ENCODE measurements at regions not wholly inside any gene's neighbourhood (a gene's known extent, or its start where the extent isn't known, plus 50 kb on each side); places are given as distances from the start of the nearest gene placed in this dataset.
"Not testable (repeated sequence)": the region's sequence is repeated elsewhere in the genome, so short reads cannot be mapped to it uniquely, and the experiment has no call there.

DNA sequence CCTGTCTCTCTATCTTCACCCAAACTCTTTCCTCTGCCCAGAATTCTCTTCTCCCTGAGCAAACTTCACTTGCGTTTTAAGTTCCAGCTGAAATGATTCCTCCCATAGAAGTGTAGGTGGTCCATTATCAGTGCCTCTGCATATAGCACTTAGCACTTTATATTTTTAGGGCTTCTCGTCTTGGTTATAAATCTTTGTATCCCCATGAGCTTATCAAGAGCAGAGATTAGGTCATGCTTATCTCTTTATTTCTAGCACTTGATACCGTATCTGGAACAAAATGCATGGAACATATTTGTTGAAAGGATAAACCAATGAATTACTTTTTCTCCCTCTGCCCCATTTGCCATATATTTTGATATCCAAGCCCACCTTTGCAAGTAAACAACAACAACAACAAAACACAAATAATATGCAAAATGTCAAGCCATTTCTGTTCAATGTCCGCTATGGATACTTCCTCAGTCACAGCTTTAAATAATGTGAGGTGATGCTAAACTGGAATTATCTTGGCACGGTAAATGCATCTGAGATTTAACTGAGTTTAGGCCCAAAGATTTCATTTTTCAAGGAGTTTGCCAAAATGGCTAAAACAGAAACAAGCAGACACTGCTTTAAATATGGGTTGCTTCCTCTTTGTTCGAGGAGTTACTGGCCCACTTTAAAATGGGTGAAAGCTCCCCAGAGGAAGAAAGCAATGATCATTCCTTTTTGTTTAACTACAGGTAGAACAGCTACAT lies 106.2 kb upstream of the STMND1 start:
- no peak overlapping the region for H3K27ac ChIP-seq
- ATAC-seq: no peak
- TF ChIP-seq, protein P1, sequence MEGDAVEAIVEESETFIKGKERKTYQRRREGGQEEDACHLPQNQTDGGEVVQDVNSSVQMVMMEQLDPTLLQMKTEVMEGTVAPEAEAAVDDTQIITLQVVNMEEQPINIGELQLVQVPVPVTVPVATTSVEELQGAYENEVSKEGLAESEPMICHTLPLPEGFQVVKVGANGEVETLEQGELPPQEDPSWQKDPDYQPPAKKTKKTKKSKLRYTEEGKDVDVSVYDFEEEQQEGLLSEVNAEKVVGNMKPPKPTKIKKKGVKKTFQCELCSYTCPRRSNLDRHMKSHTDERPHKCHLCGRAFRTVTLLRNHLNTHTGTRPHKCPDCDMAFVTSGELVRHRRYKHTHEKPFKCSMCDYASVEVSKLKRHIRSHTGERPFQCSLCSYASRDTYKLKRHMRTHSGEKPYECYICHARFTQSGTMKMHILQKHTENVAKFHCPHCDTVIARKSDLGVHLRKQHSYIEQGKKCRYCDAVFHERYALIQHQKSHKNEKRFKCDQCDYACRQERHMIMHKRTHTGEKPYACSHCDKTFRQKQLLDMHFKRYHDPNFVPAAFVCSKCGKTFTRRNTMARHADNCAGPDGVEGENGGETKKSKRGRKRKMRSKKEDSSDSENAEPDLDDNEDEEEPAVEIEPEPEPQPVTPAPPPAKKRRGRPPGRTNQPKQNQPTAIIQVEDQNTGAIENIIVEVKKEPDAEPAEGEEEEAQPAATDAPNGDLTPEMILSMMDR (IDR thresholded peaks at IDR 0.05): no peak
- DNase-seq: no peak
- H3K36me3 ChIP-seq: no peaks in the 10 kb centered on the region
- no peak overlapping the region for H3K4me3 ChIP-seq
- H3K27me3 ChIP-seq: no peaks in the 10 kb centered on the region
- intact Hi-C loops (cut with DNase I): no loop called here
- no peaks in the 10 kb centered on the region for H3K9me3 ChIP-seq
- no peaks in the 10 kb centered on the region for H3K4me1 ChIP-seq

DNA sequence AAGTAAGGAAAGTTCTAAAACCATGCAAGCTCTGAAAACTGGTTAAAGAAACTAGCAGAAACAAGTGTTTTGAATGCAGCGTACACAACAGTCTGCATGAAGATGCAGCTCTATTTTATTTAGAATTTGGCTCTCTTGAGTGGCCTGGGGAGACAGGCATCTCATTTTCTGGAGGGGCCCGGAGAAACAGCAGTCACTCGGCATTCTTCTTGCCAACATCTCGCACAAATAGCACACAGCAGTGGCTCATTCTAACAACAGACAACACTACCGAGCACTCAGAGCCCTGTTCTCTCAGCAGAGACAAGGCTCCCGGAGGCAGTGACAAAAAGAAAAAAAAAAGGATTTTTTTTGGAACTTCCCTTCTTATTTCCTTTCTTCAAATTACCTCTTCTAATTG lies 108.5 kb upstream of the STMND1 start:
- intact Hi-C loops (cut with DNase I): no loop called here
- TF ChIP-seq, protein P1 (IDR thresholded peaks at IDR 0.05): no peak
- no peak overlapping the region for H3K27ac ChIP-seq
- DNase-seq (no peak), ATAC-seq (no peak)
- no peaks in the 10 kb centered on the region for H3K9me3 ChIP-seq
- no peaks in the 10 kb centered on the region for H3K4me1 ChIP-seq
- H3K27me3 ChIP-seq: no peaks in the 10 kb centered on the region
- H3K4me3 ChIP-seq: no peak overlapping the region
- H3K36me3 ChIP-seq: no peaks in the 10 kb centered on the region

DNA sequence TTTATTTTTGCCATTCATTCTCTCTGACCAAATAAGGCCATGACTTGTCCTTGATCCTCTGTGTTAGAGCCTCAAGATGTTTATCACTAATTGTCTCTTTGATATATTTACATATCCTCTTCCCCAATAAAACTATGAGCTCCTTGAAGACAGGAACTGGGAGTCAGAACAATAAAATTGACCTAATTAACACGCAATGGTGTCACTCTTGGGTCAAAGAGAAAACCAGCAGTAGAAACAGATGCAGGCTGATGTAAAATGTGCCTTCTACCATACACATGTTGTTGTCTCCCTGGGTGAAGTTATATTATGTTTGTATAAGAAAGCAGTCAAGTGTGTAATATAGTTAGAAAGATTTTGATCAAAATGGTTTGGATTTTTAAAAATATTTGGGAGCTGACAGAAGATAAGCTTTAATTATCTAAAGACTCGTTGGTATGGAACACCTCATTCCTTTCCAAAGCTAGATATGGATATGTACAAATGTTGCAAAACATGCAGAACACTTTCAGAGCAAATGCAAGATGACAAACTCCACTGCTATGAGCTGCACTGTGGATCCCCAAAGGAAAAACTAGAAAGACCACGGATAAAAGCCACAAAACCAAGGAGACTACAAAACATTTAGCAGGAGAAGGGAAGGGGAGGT lies 109.7 kb upstream of the STMND1 start:
- no peaks in the 10 kb centered on the region for H3K27me3 ChIP-seq
- TF ChIP-seq, protein P1 (IDR thresholded peaks at IDR 0.05): no peak
- no peak overlapping the region for H3K27ac ChIP-seq
- no peaks in the 10 kb centered on the region for H3K4me1 ChIP-seq
- H3K36me3 ChIP-seq: no peaks in the 10 kb centered on the region
- intact Hi-C loops (cut with DNase I): no loop called here
- no peak for DNase-seq
- no peaks in the 10 kb centered on the region for H3K9me3 ChIP-seq
- no peak overlapping the region for H3K4me3 ChIP-seq
- no peak for ATAC-seq

DNA sequence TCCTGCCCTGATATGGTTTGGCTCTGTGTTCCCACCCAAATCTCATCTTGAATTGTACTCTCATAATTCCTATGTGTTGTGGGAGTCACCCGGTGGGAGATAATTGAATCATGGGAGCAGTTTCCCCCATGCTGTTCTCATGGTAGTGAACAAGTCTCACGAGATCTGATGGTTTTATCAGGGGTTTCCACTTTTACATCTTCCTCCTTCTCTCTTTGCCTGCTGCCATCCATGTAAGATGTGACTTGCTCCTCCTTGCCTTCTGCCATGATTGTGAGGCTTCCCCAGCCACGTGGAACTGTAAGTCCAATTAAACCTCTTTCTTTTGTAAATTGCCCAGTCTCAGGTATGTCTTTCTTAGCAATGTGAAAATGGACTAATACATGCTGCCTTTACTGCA lies 111.9 kb upstream of the STMND1 start:
- H3K4me3 ChIP-seq; H3K27ac ChIP-seq; H3K9me3 ChIP-seq; H3K36me3 ChIP-seq; H3K27me3 ChIP-seq; intact Hi-C loops (cut with DNase I); DNase-seq; ATAC-seq; H3K4me1 ChIP-seq: not testable (repeated sequence)

DNA sequence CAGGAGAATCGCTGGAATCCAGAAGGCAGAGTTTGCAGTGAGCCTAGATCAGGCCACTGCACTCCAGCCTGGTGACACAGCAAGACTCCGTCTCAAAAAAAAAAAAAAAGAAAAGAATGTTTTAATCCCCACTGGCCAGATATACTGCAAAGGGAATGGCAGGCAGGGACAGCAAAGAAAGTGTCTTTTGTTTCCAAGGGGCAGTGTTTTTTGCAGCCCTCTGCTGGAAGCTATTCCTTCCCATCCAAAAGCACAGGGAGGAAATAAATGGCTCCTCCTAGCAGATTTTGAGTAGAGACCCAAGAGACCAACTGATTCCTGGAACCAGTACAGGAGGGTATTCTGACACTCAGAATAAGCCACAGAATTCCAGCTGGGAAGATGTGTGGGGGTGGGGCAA lies 112.5 kb upstream of the STMND1 start:
- no peaks in the 10 kb centered on the region for H3K4me1 ChIP-seq
- intact Hi-C loops (cut with DNase I): no loop called here
- no peaks in the 10 kb centered on the region for H3K36me3 ChIP-seq
- no peak overlapping the region for H3K4me3 ChIP-seq
- ATAC-seq (no peak), DNase-seq (no peak)
- H3K27me3 ChIP-seq: no peaks in the 10 kb centered on the region
- no peak overlapping the region for H3K27ac ChIP-seq
- TF ChIP-seq, protein P1 (IDR thresholded peaks at IDR 0.05): no peak
- no peaks in the 10 kb centered on the region for H3K9me3 ChIP-seq
